ENCODE measurements at regions not wholly inside any gene's neighbourhood (a gene's known extent, or its start where the extent isn't known, plus 50 kb on each side); places are given as distances from the start of the nearest gene placed in this dataset.
A peak's percentile ranks its signal among the peaks of the same experiment; 100 is the strongest.
"Not testable (repeated sequence)": the region's sequence is repeated elsewhere in the genome, so short reads cannot be mapped to it uniquely, and the experiment has no call there.

DNA sequence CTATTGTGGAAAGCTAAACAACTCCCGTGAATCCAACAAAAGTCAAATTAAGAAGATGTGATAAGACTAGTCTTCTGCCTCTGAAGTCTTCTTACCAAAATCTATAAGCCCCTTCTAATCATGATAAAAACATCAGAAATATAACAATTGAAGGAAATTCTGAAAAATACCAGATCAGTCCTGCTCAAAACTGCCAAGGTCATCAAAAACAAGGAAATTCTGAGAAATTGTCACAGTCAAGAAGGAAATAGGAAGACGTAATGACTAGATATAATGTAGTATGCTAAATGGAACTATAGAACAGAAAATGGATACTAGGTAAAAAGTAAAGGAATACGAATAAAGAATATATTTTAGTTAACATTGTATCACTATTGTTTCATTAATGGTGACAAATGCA is 314.0 kb downstream of the TMX3 start:
- no peak for DNase-seq (ENCODE audit: low read depth, low spot score)
- H3K4me3 ChIP-seq (ENCODE audit: low read length): no peak overlapping the region

DNA sequence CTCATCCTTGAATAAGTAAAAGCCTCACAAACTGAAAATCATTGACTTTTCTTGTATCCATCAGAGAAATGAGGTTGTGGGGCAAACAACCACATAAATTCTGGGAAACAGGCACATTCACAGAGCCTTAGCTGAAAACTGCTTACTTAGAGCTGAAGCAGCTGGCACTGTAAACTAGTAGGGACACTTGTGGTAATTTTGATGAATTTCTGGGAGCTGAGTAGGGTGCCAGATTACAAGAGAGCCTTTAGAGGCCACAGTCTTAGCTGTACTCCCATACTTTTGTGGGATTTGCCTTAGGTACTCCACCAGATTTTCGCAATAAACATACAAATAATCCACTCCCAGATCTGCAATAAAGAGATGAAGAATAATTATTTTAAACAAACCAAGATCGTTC is 315.2 kb downstream of the TMX3 start:
- no peak for DNase-seq (ENCODE audit: low read depth, low spot score)
- H3K4me3 ChIP-seq (ENCODE audit: low read length): no peak overlapping the region

DNA sequence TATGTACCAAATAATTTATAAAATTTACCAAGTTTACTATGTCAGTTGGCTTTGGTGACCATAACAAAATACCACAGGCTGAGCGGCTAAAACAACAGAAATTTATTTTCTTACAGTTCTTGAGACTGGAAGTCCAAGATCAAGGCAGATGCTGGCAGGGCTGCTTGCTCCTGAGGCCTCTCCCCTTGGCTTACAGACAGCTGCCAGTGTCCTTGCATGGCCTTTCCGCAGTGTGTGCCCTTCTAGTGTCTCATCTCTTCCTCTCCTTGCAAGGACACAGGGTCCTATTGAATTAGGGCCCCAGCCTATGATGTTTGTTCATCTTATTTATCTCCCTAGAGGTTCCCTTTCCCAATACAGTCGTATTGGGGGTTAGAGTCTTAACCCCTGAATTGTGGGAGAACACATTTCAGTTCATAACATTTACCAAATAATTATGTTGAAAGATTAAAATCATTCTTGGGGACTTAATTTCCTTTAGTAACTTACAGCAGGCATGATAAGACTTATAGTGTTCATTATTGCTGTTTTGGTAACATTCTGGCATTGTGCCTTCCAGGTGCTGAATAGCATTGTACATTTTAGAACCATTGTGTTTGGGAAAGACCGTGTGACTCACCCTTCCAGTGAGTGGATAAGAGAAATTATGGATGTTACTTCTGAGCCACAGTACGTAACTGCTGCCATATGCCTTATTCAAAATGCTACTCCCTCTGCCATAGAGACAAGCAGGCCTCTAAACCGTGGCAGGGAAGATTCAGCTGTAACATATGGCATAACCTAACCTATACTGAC is 317.5 kb downstream of the TMX3 start:
- H3K4me3 ChIP-seq (ENCODE audit: low read length): no peak overlapping the region
- no peak for DNase-seq (ENCODE audit: low read depth, low spot score)

DNA sequence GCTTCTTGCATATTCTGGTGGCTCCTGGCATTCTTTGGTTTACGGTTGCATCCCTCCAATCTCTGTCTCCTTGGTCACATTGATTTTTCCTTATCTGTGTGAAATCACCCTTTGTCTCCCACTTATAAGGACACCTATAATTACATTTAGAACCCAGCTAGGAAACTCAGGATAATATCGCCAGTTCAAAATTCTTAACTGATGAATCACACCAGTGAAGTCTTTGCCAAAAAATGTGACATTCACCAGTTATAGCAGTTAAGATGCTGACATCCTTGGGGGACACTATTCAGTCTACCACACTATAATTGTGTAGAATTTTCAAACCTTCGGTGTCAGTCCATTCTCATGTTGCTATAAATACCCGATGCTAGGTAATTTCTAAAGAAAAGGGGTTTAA is 320.2 kb downstream of the TMX3 start:
- DNase-seq (ENCODE audit: low read depth, low spot score): no peak
- no peak overlapping the region for H3K4me3 ChIP-seq (ENCODE audit: low read length)

DNA sequence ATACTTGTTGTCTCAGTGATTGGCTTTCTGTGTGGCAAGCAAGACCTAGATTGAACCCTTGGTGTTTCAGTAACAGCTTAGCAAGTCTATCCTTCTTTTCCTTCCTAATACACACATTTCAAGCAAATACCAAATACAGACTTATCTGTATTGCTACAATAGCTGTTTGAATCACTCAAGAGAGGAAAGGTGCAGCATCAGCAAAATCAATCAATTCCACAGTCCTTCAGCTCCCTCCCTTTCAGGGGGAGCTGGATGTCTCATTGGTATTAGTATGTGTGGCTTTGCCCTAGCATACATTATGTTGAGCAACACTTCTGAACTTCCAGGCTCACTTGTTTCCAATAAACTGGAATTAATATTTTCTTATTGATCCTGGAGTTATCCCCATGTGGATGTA is 323.1 kb downstream of the TMX3 start:
- no peak overlapping the region for H3K4me3 ChIP-seq (ENCODE audit: low read length)
- DNase-seq (ENCODE audit: low read depth, low spot score): no peak

DNA sequence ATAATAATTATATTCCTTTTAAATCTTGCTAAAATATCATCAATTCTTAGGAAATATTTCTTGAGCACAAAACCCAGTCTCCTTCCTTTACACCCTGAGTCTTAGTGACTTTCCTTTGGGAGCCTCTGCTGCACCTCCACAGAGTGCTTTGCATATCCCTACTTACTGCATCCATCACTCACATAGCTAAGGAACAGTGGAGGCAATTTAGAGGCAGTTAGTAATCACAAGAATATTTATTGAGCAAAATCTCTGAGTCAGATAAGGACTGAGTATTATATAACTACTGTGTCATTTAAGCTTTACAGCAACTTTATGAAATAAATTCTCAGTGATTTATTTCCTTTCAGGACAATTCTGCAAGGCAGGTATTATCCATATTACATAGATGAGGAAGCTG is 327.7 kb downstream of the TMX3 start:
- no peak for DNase-seq (ENCODE audit: low read depth, low spot score)
- no peak overlapping the region for H3K4me3 ChIP-seq (ENCODE audit: low read length)

DNA sequence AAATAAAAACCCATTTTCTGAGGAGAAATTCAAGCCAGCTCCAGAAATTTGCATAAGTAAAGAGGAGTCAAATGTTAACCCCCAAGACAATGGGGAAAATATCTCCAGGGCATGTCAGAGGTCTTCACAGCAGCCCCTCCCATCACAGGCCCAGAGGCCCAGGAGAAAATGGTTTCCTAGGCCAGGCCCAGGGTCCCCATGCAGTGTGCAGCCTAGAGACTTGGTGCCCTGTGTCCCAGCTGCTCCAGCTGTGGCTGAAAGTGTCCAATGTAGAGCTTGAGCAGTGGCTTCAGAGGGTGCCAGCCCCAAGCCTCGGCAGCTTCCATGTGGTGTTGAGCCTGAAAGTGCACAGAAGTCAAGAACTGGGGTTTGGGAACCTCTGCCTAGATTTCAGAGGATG is 330.9 kb downstream of the TMX3 start:
- not testable (repeated sequence) for H3K4me3 ChIP-seq (ENCODE audit: low read length); DNase-seq (ENCODE audit: low read depth, low spot score)

DNA sequence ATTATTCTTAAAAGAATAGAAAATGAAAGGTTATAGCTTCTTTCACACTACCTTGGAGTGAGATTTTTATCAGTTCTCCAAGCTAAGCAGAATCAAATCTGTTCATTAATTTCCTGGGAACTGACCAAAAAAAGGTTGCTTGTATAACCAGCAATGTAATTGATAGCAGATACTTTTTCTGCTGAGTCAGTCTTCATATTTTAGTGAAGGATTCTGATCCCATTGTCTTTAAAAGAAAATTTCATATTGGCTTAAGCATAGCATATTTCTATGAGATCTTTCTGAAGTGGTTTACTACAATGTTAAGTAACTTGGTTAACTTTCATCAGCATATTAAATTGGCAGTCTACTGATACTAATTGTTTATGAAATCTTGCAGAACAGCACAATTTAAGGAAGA is 338.0 kb downstream of the TMX3 start:
- no peak overlapping the region for H3K4me3 ChIP-seq (ENCODE audit: low read length)
- no peak for DNase-seq (ENCODE audit: low read depth, low spot score)

DNA sequence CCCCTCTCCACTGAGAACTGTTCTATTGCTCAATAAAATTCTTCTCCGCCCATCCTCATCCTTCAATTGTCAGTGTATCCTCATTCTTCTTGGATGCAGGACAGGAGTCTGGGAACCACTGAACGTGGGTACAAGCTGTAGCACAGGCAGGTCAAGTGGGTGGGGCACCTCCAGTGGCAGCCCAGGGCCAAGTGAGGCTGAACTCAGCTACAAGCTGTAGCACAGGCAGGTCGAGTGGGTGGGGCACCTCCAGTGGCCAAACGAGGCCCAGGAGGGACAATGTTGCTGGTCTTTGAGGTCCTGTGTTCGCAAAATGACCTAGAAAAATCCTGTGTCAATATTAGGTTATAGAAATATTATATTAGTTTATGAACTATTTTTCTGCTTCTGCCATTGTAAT is 352.0 kb downstream of the TMX3 start:
- DNase-seq (ENCODE audit: low read depth, low spot score): no peak
- H3K4me3 ChIP-seq (ENCODE audit: low read length): no peak overlapping the region

DNA sequence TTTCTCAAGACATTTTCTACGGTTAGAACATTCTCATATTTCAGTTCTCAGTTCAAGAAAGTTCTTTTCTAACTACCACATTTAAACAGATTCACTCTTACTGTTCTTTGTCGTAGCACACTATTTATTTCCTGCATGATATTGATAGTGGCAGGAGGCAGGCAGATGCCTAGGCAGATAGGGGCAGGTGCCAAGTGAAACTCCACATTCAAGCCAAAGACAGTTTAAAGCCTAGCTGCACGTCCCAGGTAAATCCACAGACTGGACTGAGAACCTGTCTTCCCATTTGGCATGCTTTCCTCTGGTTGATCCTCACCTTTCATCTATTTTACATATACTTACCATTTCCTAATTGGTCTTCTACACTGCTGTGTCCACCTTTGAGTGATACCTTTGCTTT is 359.3 kb downstream of the TMX3 start:
- H3K4me3 ChIP-seq (ENCODE audit: low read length): no peak overlapping the region
- no peak for DNase-seq (ENCODE audit: low read depth, low spot score)

DNA sequence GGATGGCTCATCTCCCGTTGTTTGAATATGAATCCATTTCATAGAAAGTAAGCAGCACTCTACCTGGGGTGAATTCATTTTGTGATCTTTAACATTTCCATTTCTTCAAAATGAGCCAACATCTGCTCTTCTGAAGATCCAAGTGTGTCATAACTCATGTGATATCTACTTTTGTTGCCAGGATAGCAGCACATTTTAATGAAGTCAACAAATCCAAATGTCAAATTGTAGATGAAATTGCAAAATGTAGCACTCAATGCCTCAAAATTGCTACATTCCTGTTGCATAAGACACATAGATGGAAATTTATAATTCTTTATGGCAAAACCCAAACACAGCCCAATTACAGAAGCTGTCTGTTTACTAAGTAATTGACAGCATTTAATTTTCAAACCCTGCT is 360.7 kb downstream of the TMX3 start:
- no peak overlapping the region for H3K4me3 ChIP-seq (ENCODE audit: low read length)
- no peak for DNase-seq (ENCODE audit: low read depth, low spot score)

DNA sequence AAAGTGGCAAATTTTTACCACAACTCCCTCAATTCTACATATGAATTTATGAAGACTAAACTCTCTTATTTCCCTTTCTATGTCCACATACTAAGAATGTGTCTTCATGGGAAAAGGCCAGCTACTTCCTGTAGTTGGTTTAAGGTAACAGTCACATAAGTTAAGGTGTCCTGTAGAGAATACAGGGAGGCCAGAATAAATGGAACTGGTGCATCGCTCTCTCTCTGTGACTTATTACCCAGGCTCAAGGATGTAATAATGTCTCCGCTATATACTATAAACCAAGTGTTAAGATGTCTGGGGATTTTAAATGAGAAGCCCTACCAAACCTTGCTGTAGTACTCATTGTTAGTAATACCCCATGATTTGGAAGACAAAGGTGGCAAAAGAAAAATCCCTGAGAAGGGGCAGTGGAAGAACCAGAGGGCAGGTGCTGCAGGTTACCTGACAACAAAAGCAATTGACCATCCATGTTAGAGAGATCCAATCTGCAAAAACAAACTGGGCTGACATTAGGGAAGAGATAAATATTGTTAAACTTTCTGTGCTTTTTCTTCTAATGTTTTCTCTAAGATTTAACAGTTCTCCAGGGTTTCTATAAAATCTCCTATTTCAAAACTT is 372.8 kb downstream of the TMX3 start:
- DNase-seq (ENCODE audit: low read depth, low spot score): no peak
- H3K4me3 ChIP-seq (ENCODE audit: low read length): no peak overlapping the region

DNA sequence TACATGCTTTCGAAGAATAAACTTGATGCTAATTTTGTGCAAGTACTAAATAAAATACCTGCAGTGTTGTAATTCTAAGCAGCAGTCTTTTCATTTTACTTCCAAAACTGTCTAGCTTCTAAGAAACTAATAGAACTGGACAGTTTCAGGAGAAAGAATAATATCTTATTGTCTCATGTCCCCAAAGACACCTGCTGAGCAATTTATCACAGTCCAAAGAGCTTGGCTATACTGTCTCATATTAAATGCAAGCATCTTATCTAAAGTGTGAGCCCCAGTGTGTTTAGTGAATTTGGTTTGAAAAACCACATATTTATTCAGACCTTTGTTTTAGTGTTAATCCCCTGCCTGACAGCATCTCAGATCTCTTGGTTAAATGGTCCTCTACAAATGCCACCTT is 374.3 kb downstream of the TMX3 start:
- no peak for DNase-seq (ENCODE audit: low read depth, low spot score)

DNA sequence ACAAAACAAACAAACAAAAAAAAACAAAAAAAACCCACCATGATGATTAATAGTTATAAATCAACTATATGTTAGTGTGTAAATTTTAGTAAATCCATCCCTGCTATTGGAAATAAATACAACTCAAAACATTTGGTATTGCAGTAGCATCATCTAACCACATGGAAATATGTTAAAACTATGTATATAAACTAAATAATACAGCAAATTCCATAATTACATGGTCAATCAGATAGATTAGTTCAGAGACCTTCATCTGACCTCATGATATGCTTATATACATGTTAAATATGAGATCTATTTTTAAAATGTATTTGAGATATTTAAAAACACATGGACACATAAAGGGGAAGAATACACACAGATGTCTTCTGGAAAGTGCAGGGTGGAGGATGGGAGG is 384.2 kb downstream of the TMX3 start:
- no peak for DNase-seq (ENCODE audit: low read depth, low spot score)
- no peak overlapping the region for H3K4me3 ChIP-seq (ENCODE audit: low read length)

More for the DNA sequence above, 374.3 kb downstream of the TMX3 start:
- no peak overlapping the region for H3K4me3 ChIP-seq (ENCODE audit: low read length)

DNA sequence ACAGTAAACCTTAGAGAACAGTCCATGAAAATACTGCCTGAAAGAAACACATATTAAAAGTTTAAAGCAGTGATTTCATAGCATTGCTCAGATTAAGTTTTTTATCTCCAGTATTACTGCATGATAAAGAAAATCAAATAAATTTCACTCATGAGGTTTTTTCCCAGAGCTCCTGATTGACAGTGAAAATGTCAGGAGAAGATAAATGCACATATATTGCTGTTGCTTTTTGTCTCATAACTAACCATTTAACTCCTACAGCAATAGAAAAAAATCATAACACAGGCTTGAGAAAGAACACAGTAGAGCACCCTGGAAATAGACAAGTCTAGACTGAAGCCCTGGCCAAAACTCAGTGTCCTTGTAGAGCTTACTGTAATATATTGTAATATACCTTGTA is 391.0 kb downstream of the TMX3 start:
- no peak for DNase-seq (ENCODE audit: low read depth, low spot score)
- no peak overlapping the region for H3K4me3 ChIP-seq (ENCODE audit: low read length)

DNA sequence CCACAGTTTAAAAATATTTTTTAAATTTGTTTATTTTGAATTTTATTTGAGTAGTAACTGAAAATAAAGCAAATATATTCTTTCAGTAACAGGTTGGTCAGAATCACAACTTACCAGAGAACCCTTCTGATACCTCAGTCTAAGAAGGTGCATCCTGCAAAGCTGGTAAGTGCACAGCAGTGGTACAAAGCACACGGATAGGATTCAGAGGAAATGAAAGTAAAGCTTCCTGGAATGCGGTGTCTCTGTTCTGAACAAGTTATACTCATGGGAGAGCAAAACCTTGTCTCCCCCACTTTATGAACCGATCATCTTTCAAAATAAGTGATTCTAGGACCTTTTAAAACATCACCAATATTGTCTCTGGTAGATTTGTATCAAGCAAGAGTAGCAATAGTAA is 398.3 kb downstream of the TMX3 start:
- no peak for DNase-seq (ENCODE audit: low read depth, low spot score)
- H3K4me3 ChIP-seq (ENCODE audit: low read length): no peak overlapping the region

DNA sequence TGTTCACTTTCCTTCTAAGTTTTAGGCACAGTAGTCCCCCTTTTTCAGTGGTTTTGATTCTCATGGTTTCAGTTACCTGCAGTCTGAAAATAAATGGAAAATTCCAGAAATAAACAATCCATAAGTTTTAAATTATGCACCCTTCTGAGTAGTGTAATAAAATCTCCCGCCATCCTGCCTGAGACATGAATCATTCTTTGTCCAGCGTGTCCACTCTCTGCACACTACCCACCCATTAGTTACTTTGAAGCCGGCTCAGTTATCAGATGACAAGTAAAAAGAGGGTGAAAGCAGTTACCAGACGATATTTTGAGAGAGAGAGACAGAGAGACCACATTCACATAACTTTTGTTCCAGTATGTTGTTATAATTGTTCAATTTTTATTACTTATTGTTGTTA is 400.5 kb downstream of the TMX3 start:
- no peak overlapping the region for H3K4me3 ChIP-seq (ENCODE audit: low read length)
- no peak for DNase-seq (ENCODE audit: low read depth, low spot score)

DNA sequence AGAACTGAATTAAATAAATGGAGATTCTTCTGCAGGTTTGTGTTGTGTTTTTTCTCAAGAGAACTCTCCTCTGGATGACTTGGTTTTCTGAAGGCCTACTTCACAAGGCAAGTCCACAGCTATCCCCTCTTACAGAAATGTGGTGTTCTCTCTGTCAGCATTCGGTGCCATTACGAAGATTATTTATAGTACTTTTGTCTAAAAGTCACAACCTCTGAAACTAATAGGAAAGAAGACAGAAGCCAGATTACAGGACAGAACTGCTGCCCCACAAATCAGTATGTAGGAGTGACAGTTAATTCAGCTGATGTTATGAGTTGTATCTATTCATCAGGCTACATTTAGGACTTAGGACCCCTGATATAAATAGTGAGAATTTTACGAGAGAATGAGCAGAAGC is 413.5 kb downstream of the TMX3 start:
- no peak overlapping the region for H3K4me3 ChIP-seq (ENCODE audit: low read length)
- DNase-seq (ENCODE audit: low read depth, low spot score): no peak

DNA sequence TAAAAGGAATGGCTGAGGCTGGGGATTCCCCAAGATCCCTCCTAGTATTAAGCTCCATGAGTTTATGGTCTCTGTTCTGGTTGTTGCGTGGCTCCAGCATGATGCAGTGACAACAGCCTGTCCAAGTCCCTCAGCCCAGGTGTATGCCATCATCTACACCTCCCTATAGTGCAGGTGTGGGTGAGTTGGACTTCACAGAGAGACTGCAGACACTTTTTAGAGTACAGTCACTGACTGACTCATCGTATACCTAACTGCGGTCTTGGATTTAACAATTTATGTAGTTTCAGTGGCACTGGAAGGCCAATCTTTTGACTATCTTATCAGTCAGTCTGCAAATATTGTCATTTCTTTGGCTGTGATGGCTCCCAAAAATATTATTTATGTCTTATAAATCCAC is 415.0 kb downstream of the TMX3 start:
- no peak overlapping the region for H3K4me3 ChIP-seq (ENCODE audit: low read length)
- no peak for DNase-seq (ENCODE audit: low read depth, low spot score)

DNA sequence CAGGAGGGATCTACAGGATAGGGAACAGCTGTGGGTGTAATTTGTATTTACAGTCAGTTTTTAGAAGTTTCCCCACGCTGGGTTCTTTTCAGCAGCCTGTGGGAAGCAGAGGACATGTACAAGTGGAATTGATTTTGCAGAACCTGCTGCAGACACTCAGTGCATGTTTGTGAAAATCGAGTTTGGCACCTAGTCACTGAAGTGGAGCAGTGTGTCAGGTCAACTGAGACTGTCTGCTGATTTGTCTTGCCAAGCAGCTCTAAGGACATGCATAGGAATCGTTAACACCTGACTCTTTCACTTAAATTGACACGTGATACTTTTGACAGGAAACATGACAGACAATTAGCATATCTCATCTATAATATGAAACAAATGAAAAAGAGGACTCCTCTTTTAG is 416.6 kb downstream of the TMX3 start:
- peak; percentile 6 for DNase-seq (ENCODE audit: low read depth, low spot score)
- no peak overlapping the region for H3K4me3 ChIP-seq (ENCODE audit: low read length)

DNA sequence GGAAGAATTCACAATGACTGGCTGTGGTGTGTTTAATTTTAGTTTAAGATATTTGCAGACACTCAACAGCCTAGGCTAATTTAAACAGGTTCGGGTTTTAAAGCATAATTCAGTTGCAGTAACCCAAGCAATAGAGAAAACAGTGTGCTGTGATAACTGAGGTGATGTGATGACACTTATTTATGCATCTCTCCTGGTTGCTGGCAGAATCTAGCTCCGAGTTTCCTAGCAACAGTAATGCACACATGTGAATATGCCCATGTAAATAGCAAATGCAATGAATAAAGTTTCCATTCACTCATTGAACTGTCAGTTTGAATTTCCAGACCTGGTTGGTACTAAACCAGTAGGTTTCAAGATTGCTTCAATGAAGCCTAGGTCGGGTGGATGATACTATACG is 426.5 kb downstream of the TMX3 start:
- no peak overlapping the region for H3K4me3 ChIP-seq (ENCODE audit: low read length)
- no peak for DNase-seq (ENCODE audit: low read depth, low spot score)
